HepG2 (cell line): ENCODE measurements at regions not wholly inside any gene's neighbourhood (a gene's known extent, or its start where the extent isn't known, plus 50 kb on each side); places are given as distances from the start of the nearest gene placed in this dataset.

Experiments
- ATAC-seq: fragments of 200-7000 bp; cut with Tn5 transposase; 3 replicates; pipeline ENCODE4 v1.9.1; 2020; ENCODE audit warnings: mild to moderate bottlenecking, moderate library complexity
- BruUV-seq: library from RNA; stranded (reverse); fragments of 400-500 nt; replicated peaks from 2 replicates; lab custom pipeline; 2021; lab: Mats Ljungman, UMichigan
- CTCF ChIA-PET: fragments of 300-600 bp; formaldehyde crosslinking; extraction: SDS; loops from one replicate; lab custom pipeline; 2021; ENCODE audit warnings: low total read pairs, inconsistent platforms, low intra/inter-chr PET ratio; lab: Yijun Ruan, JAX
- POLR2A ChIA-PET: fragments of 350-600 bp; sonication (Branson Sonifier 250); formaldehyde crosslinking; loops from one replicate; lab custom pipeline; 2020; ENCODE audit warnings: antibody characterized with exemption, inconsistent platforms; lab: Yijun Ruan, JAX
- DNase-seq: peaks from one replicate; pipeline ENCODE4 v3.0.0-alpha.2; 2015; ENCODE audit warnings: low spot score
- FAIRE-seq: peaks from 3 replicates; lab custom pipeline; 2011; peaks lifted over from hg19 to GRCh38; lab: Jason Lieb, UNC
- H2AFZ ChIP-seq: one replicate; pipeline ENCODE4 v1.6.1; 2011; ENCODE audit warnings: low read length, inconsistent platforms
- H3K27ac ChIP-seq: fragments of 300-600 bp; 3 replicates; pipeline ENCODE4 v1.8.0; 2011; ENCODE audit warnings: mixed run types, mild to moderate bottlenecking, mixed read lengths, low read length, inconsistent platforms; ENCODE audit not compliant: insufficient read depth; ENCODE audit errors: extremely low read length
- H3K27me3 ChIP-seq, 2 experiments: fragments of 200-600 bp in 1 of 2; 2 replicates in 1 of 2; 3 replicates in 1 of 2; pipeline versions ENCODE4 v1.6.0 to v1.8.0; 2011; ENCODE audit warnings: low read length in 2 of 2, mild to moderate bottlenecking in 2 of 2, moderate library complexity in 2 of 2, inconsistent platforms in 1 of 2; ENCODE audit not compliant: insufficient read depth in 2 of 2, control insufficient read depth in 1 of 2
- H3K36me3 ChIP-seq, 2 experiments: fragments of 200-600 bp in 1 of 2; replicated peaks in 1 of 2; 2 replicates in 1 of 2; 3 replicates in 1 of 2; pipeline versions ENCODE4 v1.5.1 to v1.8.0; 2011; ENCODE audit warnings: low read length in 2 of 2, inconsistent platforms in 1 of 2; ENCODE audit not compliant: insufficient read depth in 2 of 2, control insufficient read depth in 1 of 2
- H3K4me1 ChIP-seq: 2 replicates; pipeline ENCODE4 v1.5.1; 2012; ENCODE audit warnings: low read length, inconsistent platforms; ENCODE audit not compliant: insufficient read depth
- H3K4me2 ChIP-seq: 2 replicates; pipeline ENCODE4 v1.6.0; 2011; ENCODE audit warnings: low read depth, low read length, inconsistent platforms
- H3K4me3 ChIP-seq, 3 experiments: fragments of 200-600 bp in 1 of 3; sonication (generic), shearing (Covaris generic) in 1 of 3; replicated peaks in 1 of 3; 2 replicates each; pipeline ENCODE4 v1.5.1; 2011 to 2016; ENCODE audit warnings: low read length in 3 of 3, inconsistent platforms in 2 of 3, low read depth in 2 of 3, mild to moderate bottlenecking in 2 of 3, control low read depth in 1 of 3, mixed read lengths in 1 of 3; ENCODE audit not compliant: insufficient read depth in 1 of 3
- H3K79me2 ChIP-seq: one replicate; pipeline ENCODE4 v1.6.1; 2011; ENCODE audit warnings: low read length, inconsistent platforms; ENCODE audit not compliant: insufficient read depth
- H3K9ac ChIP-seq: 2 replicates; pipeline ENCODE4 v1.6.0; 2011; ENCODE audit warnings: mild to moderate bottlenecking, low read depth, low read length, inconsistent platforms; ENCODE audit not compliant: insufficient read depth
- H3K9me3 ChIP-seq: 2 replicates; pipeline ENCODE4 v1.5.1; 2012; ENCODE audit warnings: mild to moderate bottlenecking, low read length
- H4K20me1 ChIP-seq: 2 replicates; pipeline ENCODE4 v1.6.0; 2011; ENCODE audit warnings: inconsistent platforms, mild to moderate bottlenecking, low read length, moderate library complexity; ENCODE audit not compliant: insufficient read depth
- CBX5 ChIP-seq: sonication (generic); formaldehyde crosslinking; IDR thresholded peaks from 2 replicates; pipeline ENCODE4 v1.4.0; 2020; ENCODE audit warnings: missing genetic modification reagents, borderline replicate concordance
- CHCHD3 ChIP-seq: sonication (generic); formaldehyde crosslinking; IDR thresholded peaks from 2 replicates; pipeline ENCODE4 v1.8.0; 2022; ENCODE audit warnings: mild to moderate bottlenecking, missing genetic modification reagents, moderate library complexity
- EP300 ChIP-seq, 3 experiments: sonication (generic) in 1 of 3; formaldehyde crosslinking in 1 of 3; IDR thresholded peaks; 2 replicates each; pipeline versions ENCODE4 v1.5.1 to v1.6.1; 2011 to 2020; ENCODE audit warnings: low read depth in 2 of 3, low read length in 2 of 3, borderline replicate concordance in 1 of 3, improper control_type of control experiment in 1 of 3, mild to moderate bottlenecking in 1 of 3, missing genetic modification reagents in 1 of 3, moderate library complexity in 1 of 3
- MEIS1 ChIP-seq: sonication (generic); formaldehyde crosslinking; IDR thresholded peaks from 2 replicates; pipeline ENCODE4 v1.9.0; 2021; ENCODE audit warnings: mild to moderate bottlenecking, missing genetic modification reagents, moderate library complexity, borderline replicate concordance
- PRPF4 ChIP-seq: fragments of 200-400 bp; formaldehyde crosslinking; IDR thresholded peaks from 2 replicates; pipeline ENCODE4 v1.6.1; 2016; ENCODE audit warnings: low read length, low read depth; ENCODE audit not compliant: poor library complexity, severe bottlenecking
- ZFP36L2 ChIP-seq: sonication (generic); formaldehyde crosslinking; IDR thresholded peaks from 2 replicates; pipeline ENCODE4 v1.4.0; 2020; ENCODE audit warnings: missing genetic modification reagents
- ZFX ChIP-seq: sonication (generic); formaldehyde crosslinking; IDR thresholded peaks from 2 replicates; pipeline ENCODE4 v1.4.0; 2020; ENCODE audit warnings: mild to moderate bottlenecking, low read depth, missing genetic modification reagents, moderate library complexity
- ZNF562 ChIP-seq: sonication (generic); formaldehyde crosslinking; IDR thresholded peaks from 2 replicates; pipeline ENCODE4 v1.8.0; 2022; ENCODE audit warnings: missing genetic modification reagents, borderline replicate concordance
- ZNF614 ChIP-seq: IDR thresholded peaks from 2 replicates; pipeline ENCODE4 v1.6.1; 2018; ENCODE audit warnings: missing biosample characterization, missing genetic modification reagents, inconsistent platforms, borderline replicate concordance
- ZNF724P ChIP-seq: sonication (generic); formaldehyde crosslinking; IDR thresholded peaks from 2 replicates; pipeline ENCODE4 v1.8.0; 2022; ENCODE audit warnings: missing genetic modification reagents, borderline replicate concordance
- ZNF746 ChIP-seq: sonication (generic); formaldehyde crosslinking; IDR thresholded peaks from 2 replicates; pipeline ENCODE4 v1.8.0; 2022; ENCODE audit warnings: mild to moderate bottlenecking, missing genetic modification reagents
- ZNF780A ChIP-seq: sonication (generic); formaldehyde crosslinking; IDR thresholded peaks from 2 replicates; pipeline ENCODE4 v1.8.0; 2022; ENCODE audit warnings: mild to moderate bottlenecking, missing genetic modification reagents, moderate library complexity
- WGBS: methylation state at CpG from one replicate; pipeline ENCODE4 v1.1.6; 2017; ENCODE audit warnings: low lambda C conversion rate; 5-methylcytosine and 5-hydroxymethylcytosine counted together
- in situ Hi-C: cut with HindIII; loops from 2 replicates; pipeline ENCODE4 v1.10.0; 2017; ENCODE audit warnings: low pct_unique_long_range_greater_than_20kb; ENCODE audit not compliant: extremely low pct_ligation_motif_present
- intact Hi-C: fragments of 100-400 bp; cut with micrococcal nuclease; formaldehyde crosslinking; loops from one replicate; pipeline ENCODE4 v1.10.0; 2022; ENCODE audit not compliant: unreplicated experiment
- TF ChIP-seq, protein P1 (sequence below): sonication (generic); formaldehyde crosslinking; IDR thresholded peaks from 2 replicates; pipeline ENCODE4 v1.8.1; 2023; ENCODE audit warnings: missing genetic modification reagents, mild to moderate bottlenecking, borderline replicate concordance
- TF ChIP-seq, protein P2 (sequence below): sonication (generic); formaldehyde crosslinking; IDR thresholded peaks from 2 replicates; pipeline ENCODE4 v1.8.1; 2022; ENCODE audit warnings: low read depth, mild to moderate bottlenecking, missing genetic modification reagents
- TF ChIP-seq, protein P3 (sequence below): IDR thresholded peaks from 2 replicates; pipeline ENCODE4 v1.6.1; 2016
- TF ChIP-seq, protein P4 (sequence below): sonication (generic); formaldehyde crosslinking; IDR thresholded peaks from 2 replicates; pipeline ENCODE4 v1.8.0; 2022; ENCODE audit warnings: missing genetic modification reagents, mild to moderate bottlenecking, moderate library complexity, borderline replicate concordance
- TF ChIP-seq, protein P5 (sequence below): sonication (generic); formaldehyde crosslinking; IDR thresholded peaks from 2 replicates; pipeline ENCODE4 v1.5.1; 2020; ENCODE audit warnings: missing genetic modification reagents, mild to moderate bottlenecking, borderline replicate concordance

DNA sequence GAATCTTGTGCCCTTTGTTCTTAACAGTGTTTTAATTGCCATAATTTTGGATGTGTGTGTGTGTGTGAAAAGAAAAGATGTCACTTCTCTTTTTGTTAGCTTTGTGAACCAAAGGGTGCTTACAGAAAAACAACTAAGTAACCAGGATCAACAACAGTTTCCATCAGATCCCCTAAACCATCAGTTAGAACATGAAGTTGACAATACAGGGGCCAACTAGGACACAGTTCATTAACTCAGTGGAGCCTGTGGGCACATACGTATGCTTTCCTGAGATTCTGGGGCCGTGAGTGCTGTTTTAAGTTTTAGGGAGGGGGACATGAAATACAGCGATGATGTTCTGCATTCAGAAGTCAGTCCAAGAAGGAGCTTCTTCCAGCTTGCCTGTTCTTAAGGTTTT lies 133.6 kb downstream of the TLR5 start:
- H3K9ac ChIP-seq = no peak overlapping the region
- no peaks in the 10 kb centered on the region for H3K36me3 ChIP-seq
- H3K27ac ChIP-seq = no peak overlapping the region
- peaks cover 53% of the 10 kb centered on the region for H3K4me1 ChIP-seq
- WGBS = 82% methylated on average over 2 of the region's 3 CpGs
- intact Hi-C loops (no loop called here), in situ Hi-C loops (no loop called here)
- no peaks in the 10 kb centered on the region for H3K27me3 ChIP-seq
- ChIA-PET CTCF (no interaction called here), POLR2A (no interaction called here)
- H2AFZ ChIP-seq = no peak overlapping the region
- H3K79me2 ChIP-seq = no peaks in the 10 kb centered on the region
- no peaks in the 10 kb centered on the region for H4K20me1 ChIP-seq
- DNase-seq (no peak), ATAC-seq (no peak), FAIRE-seq (no peak)
- no peak overlapping the region for H3K4me3 ChIP-seq
- TF ChIP-seq, protein P1, sequence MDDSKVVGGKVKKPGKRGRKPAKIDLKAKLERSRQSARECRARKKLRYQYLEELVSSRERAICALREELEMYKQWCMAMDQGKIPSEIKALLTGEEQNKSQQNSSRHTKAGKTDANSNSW = no peak
- TF ChIP-seq CHCHD3 (CRISPR knock-in tag) = no peak
- no peak for TF ChIP-seq ZNF562
- TF ChIP-seq, protein P2, sequence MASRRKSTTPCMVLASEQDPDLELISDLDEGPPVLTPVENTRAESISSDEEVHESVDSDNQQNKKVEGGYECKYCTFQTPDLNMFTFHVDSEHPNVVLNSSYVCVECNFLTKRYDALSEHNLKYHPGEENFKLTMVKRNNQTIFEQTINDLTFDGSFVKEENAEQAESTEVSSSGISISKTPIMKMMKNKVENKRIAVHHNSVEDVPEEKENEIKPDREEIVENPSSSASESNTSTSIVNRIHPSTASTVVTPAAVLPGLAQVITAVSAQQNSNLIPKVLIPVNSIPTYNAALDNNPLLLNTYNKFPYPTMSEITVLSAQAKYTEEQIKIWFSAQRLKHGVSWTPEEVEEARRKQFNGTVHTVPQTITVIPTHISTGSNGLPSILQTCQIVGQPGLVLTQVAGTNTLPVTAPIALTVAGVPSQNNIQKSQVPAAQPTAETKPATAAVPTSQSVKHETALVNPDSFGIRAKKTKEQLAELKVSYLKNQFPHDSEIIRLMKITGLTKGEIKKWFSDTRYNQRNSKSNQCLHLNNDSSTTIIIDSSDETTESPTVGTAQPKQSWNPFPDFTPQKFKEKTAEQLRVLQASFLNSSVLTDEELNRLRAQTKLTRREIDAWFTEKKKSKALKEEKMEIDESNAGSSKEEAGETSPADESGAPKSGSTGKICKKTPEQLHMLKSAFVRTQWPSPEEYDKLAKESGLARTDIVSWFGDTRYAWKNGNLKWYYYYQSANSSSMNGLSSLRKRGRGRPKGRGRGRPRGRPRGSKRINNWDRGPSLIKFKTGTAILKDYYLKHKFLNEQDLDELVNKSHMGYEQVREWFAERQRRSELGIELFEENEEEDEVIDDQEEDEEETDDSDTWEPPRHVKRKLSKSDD (CRISPR knock-in tag) = no peak
- no peak for TF ChIP-seq MEIS1 (CRISPR knock-in tag)
- no peak for TF ChIP-seq ZNF746 (CRISPR knock-in tag)
- no peak for TF ChIP-seq ZFP36L2
- TF ChIP-seq, protein P3, sequence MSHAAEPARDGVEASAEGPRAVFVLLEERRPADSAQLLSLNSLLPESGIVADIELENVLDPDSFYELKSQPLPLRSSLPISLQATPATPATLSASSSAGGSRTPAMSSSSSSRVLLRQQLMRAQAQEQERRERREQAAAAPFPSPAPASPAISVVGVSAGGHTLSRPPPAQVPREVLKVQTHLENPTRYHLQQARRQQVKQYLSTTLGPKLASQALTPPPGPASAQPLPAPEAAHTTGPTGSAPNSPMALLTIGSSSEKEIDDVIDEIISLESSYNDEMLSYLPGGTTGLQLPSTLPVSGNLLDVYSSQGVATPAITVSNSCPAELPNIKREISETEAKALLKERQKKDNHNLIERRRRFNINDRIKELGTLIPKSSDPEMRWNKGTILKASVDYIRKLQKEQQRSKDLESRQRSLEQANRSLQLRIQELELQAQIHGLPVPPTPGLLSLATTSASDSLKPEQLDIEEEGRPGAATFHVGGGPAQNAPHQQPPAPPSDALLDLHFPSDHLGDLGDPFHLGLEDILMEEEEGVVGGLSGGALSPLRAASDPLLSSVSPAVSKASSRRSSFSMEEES = no peak
- no peak for TF ChIP-seq ZNF780A
- no peak for TF ChIP-seq EP300 (IDR thresholded peaks at IDR 0.05; ENCODE audit: low read depth in 2 of 2, low read length in 2 of 2)
- no peak for TF ChIP-seq EP300 (CRISPR knock-in tag; IDR thresholded peaks at IDR 0.05; ENCODE audit: borderline replicate concordance)
- no peak for TF ChIP-seq ZNF614 (CRISPR knock-in tag)
- no peak for TF ChIP-seq PRPF4
- TF ChIP-seq, protein P4, sequence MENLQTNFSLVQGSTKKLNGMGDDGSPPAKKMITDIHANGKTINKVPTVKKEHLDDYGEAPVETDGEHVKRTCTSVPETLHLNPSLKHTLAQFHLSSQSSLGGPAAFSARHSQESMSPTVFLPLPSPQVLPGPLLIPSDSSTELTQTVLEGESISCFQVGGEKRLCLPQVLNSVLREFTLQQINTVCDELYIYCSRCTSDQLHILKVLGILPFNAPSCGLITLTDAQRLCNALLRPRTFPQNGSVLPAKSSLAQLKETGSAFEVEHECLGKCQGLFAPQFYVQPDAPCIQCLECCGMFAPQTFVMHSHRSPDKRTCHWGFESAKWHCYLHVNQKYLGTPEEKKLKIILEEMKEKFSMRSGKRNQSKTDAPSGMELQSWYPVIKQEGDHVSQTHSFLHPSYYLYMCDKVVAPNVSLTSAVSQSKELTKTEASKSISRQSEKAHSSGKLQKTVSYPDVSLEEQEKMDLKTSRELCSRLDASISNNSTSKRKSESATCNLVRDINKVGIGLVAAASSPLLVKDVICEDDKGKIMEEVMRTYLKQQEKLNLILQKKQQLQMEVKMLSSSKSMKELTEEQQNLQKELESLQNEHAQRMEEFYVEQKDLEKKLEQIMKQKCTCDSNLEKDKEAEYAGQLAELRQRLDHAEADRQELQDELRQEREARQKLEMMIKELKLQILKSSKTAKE (CRISPR knock-in tag) = no peak
- TF ChIP-seq CBX5 (CRISPR knock-in tag) = no peak
- no peak for TF ChIP-seq ZNF724P (CRISPR knock-in tag)
- TF ChIP-seq, protein P5, sequence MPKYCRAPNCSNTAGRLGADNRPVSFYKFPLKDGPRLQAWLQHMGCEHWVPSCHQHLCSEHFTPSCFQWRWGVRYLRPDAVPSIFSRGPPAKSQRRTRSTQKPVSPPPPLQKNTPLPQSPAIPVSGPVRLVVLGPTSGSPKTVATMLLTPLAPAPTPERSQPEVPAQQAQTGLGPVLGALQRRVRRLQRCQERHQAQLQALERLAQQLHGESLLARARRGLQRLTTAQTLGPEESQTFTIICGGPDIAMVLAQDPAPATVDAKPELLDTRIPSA (CRISPR knock-in tag) = no peak
- TF ChIP-seq ZFX (CRISPR knock-in tag) = no peak
- H3K4me2 ChIP-seq = no peak overlapping the region
- H3K9me3 ChIP-seq = no peaks in the 10 kb centered on the region
- no TSS peak for BruUV-seq
